ENCODE measurements at regions not wholly inside any gene's neighbourhood (a gene's known extent, or its start where the extent isn't known, plus 50 kb on each side); places are given as distances from the start of the nearest gene placed in this dataset.

DNA sequence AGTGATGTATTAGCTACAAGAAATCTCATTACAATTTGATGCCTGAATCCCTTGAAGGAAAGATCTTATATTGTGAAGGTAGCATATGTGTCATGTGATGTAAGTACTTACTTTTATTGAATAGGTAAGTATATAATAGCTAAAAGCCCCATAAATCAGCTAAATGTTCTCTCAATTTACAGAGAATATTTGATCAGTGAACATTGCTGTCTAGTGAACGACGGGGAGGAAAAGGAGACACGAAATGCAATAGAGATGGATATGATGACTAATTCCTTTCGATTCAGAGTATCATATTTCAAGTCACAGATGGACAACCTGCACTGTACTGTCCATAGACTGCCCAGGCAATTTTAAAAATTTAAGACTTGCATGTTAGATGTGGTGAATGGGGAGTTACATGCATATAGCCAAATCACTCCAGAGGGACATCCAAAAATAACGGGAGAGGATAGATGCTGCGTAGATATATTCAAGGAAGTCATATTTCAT lies 462.1 kb upstream of the CDIN1 start:
- intact Hi-C loops (cut with micrococcal nuclease; ENCODE audit: unreplicated experiment): no loop called here
- no peaks in the 10 kb centered on the region for H3K4me1 ChIP-seq
- TF ChIP-seq, protein P1, sequence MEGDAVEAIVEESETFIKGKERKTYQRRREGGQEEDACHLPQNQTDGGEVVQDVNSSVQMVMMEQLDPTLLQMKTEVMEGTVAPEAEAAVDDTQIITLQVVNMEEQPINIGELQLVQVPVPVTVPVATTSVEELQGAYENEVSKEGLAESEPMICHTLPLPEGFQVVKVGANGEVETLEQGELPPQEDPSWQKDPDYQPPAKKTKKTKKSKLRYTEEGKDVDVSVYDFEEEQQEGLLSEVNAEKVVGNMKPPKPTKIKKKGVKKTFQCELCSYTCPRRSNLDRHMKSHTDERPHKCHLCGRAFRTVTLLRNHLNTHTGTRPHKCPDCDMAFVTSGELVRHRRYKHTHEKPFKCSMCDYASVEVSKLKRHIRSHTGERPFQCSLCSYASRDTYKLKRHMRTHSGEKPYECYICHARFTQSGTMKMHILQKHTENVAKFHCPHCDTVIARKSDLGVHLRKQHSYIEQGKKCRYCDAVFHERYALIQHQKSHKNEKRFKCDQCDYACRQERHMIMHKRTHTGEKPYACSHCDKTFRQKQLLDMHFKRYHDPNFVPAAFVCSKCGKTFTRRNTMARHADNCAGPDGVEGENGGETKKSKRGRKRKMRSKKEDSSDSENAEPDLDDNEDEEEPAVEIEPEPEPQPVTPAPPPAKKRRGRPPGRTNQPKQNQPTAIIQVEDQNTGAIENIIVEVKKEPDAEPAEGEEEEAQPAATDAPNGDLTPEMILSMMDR (IDR thresholded peaks at IDR 0.05; ENCODE audit: insufficient read depth in 1 of 2, low read depth in 1 of 2, low read length in 1 of 2, severe bottlenecking in 1 of 2, unreplicated experiment in 1 of 2): no peak

DNA sequence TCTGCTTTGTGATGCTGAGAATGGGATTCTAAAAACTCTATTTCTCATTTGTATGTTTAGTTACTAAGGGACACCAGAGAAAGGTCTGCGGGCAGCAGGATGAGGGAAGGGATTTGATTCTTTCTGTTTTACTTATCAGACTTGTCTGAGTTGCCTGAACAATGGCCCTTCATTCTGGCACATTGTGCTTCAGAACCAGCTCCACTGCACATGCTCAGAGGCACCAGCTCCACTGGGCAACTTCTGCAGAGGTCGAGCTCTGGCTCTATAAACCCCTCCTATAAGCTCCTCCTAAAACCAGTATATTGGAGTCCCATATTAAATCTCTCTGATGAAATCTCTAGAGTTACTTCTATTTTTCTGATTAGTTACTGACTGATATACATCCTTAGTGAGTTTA lies 453.2 kb upstream of the CDIN1 start:
- ChIA-PET CTCF (no interaction called here), POLR2A (no interaction called here)
- TF ChIP-seq, protein P1 (IDR thresholded peaks at IDR 0.05; ENCODE audit: insufficient read depth in 1 of 2, low read depth in 1 of 2, low read length in 1 of 2, severe bottlenecking in 1 of 2, unreplicated experiment in 1 of 2): no peak
- Histone ChIP-seq H3K27me3 (replicated peaks; ENCODE audit: control insufficient read depth, insufficient read depth, low read length) (no peaks in the 10 kb centered on the region), H3K9me3 (no peaks in the 10 kb centered on the region), H3K4me3 (ENCODE audit: low read depth, low read length) (no peak overlapping the region), H3K36me3 (ENCODE audit: control insufficient read depth, insufficient read depth, low read length) (no peaks in the 10 kb centered on the region), H3K4me1 (no peaks in the 10 kb centered on the region)
- no peaks in the 10 kb centered on the region for H3K27me3 Mint-ChIP-seq (ENCODE audit: insufficient read depth, unreplicated experiment)
- no peak overlapping the region for H3K4me3 Mint-ChIP-seq (ENCODE audit: unreplicated experiment)
- H3K9me3 Mint-ChIP-seq (ENCODE audit: unreplicated experiment): no peaks in the 10 kb centered on the region
- no peaks in the 10 kb centered on the region for H3K4me1 Mint-ChIP-seq (ENCODE audit: low read depth, unreplicated experiment)
- no TSS peak for BruUV-seq (replicated peaks)
- DNase-seq: no peak
- no peaks in the 10 kb centered on the region for H3K36me3 Mint-ChIP-seq (ENCODE audit: insufficient read depth, unreplicated experiment)
- intact Hi-C loops (cut with micrococcal nuclease; ENCODE audit: unreplicated experiment): no loop called here
- H3K27ac Mint-ChIP-seq (ENCODE audit: unreplicated experiment): no peak overlapping the region

More for the DNA sequence above, 462.1 kb upstream of the CDIN1 start:
- no peaks in the 10 kb centered on the region for H3K4me1 Mint-ChIP-seq (ENCODE audit: low read depth, unreplicated experiment)
- H3K36me3 Mint-ChIP-seq (ENCODE audit: insufficient read depth, unreplicated experiment): no peaks in the 10 kb centered on the region
- no peaks in the 10 kb centered on the region for H3K27me3 Mint-ChIP-seq (ENCODE audit: insufficient read depth, unreplicated experiment)
- no peaks in the 10 kb centered on the region for H3K9me3 Mint-ChIP-seq (ENCODE audit: unreplicated experiment)
- POLR2A ChIA-PET: no interaction called here
- DNase-seq: no peak
- no peak overlapping the region for H3K4me3 ChIP-seq (ENCODE audit: low read depth, low read length)
- H3K27me3 ChIP-seq (replicated peaks; ENCODE audit: control insufficient read depth, insufficient read depth, low read length): no peaks in the 10 kb centered on the region
- H3K36me3 ChIP-seq (ENCODE audit: control insufficient read depth, insufficient read depth, low read length): no peaks in the 10 kb centered on the region
- no peaks in the 10 kb centered on the region for H3K9me3 ChIP-seq
- BruUV-seq (replicated peaks): no TSS peak
- H3K27ac Mint-ChIP-seq (ENCODE audit: unreplicated experiment): no peak overlapping the region
- CTCF ChIA-PET: no interaction called here
- no peak overlapping the region for H3K4me3 Mint-ChIP-seq (ENCODE audit: unreplicated experiment)

DNA sequence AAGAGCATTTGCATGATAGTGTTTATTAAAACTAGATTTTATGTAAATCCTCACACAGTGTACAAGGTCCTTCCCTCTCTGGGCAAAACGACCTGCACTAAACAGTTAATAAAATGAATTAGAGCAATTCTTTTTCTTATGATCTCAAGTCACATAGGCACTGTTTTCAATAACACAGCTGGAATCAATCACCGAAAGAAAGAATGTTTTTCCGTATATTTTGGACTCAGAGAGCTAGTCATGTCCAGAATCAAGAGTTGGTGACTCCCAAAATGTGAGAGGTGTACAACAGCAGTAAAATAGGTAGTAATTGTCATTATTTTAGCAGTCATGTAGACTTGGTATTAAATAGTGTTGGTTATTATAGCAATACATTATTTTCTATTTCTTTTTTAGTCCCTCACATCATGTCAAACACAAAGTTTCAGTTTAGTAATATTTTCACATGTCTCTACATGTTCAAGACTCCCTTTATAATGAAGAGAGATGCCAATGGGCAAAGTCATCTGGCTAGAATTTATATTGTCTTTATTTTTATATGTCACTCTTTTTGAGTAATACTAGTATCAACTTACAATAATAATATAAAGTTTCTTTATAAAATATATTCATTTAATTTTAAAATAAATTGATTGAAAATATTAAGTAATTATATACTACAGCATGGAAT lies 448.6 kb upstream of the CDIN1 start:
- POLR2A ChIA-PET: no interaction called here
- H3K9me3 Mint-ChIP-seq (ENCODE audit: unreplicated experiment): no peaks in the 10 kb centered on the region
- BruUV-seq (replicated peaks): no TSS peak

More for the DNA sequence above, 448.6 kb upstream of the CDIN1 start:
- no peaks in the 10 kb centered on the region for H3K27me3 Mint-ChIP-seq (ENCODE audit: insufficient read depth, unreplicated experiment)
- H3K36me3 ChIP-seq (ENCODE audit: control insufficient read depth, insufficient read depth, low read length): no peaks in the 10 kb centered on the region
- H3K9me3 ChIP-seq: no peaks in the 10 kb centered on the region
- H3K27me3 ChIP-seq (replicated peaks; ENCODE audit: control insufficient read depth, insufficient read depth, low read length): no peaks in the 10 kb centered on the region
- no peak overlapping the region for H3K4me3 Mint-ChIP-seq (ENCODE audit: unreplicated experiment)
- no peak for DNase-seq
- no peaks in the 10 kb centered on the region for H3K4me1 Mint-ChIP-seq (ENCODE audit: low read depth, unreplicated experiment)
- no peak overlapping the region for H3K27ac Mint-ChIP-seq (ENCODE audit: unreplicated experiment)
- intact Hi-C loops (cut with micrococcal nuclease; ENCODE audit: unreplicated experiment): no loop called here
- CTCF ChIA-PET: no interaction called here
- TF ChIP-seq, protein P1 (IDR thresholded peaks at IDR 0.05; ENCODE audit: insufficient read depth in 1 of 2, low read depth in 1 of 2, low read length in 1 of 2, severe bottlenecking in 1 of 2, unreplicated experiment in 1 of 2): no peak
- no peaks in the 10 kb centered on the region for H3K4me1 ChIP-seq
- no peak overlapping the region for H3K4me3 ChIP-seq (ENCODE audit: low read depth, low read length)
- H3K36me3 Mint-ChIP-seq (ENCODE audit: insufficient read depth, unreplicated experiment): no peaks in the 10 kb centered on the region

Measured in Caco-2 (cell line).